B cell (primary cell): ENCODE measurements at regions not wholly inside any gene's neighbourhood (a gene's known extent, or its start where the extent isn't known, plus 50 kb on each side); places are given as distances from the start of the nearest gene placed in this dataset.

Experiments
- ATAC-seq: fragments of 200-7000 bp; cut with Tn5 transposase; one replicate; pipeline ENCODE4 v1.10.0; 2021; ENCODE audit warnings: low read depth, mild to moderate bottlenecking, moderate number of reproducible peaks, moderate library complexity
- CTCF ChIA-PET: fragments of 350-600 bp; sonication (Branson Sonifier 250); formaldehyde crosslinking; loops from one replicate; lab custom pipeline; 2021; ENCODE audit warnings: antibody characterized with exemption, inconsistent platforms; lab: Charles Lee
- POLR2A ChIA-PET: fragments of 350-600 bp; sonication (Branson Sonifier 250); formaldehyde crosslinking; loops from one replicate; lab custom pipeline; 2021; ENCODE audit warnings: antibody characterized with exemption; lab: Charles Lee
- DNase-seq: peaks from one replicate; pipeline ENCODE4 v3.0.0; 2013
- H2AFZ ChIP-seq: 2 replicates; pipeline ENCODE4 v1.6.1; 2012; ENCODE audit warnings: mild to moderate bottlenecking, low read depth, low read length; ENCODE audit not compliant: insufficient read depth, poor library complexity, severe bottlenecking
- H3K27ac ChIP-seq, 2 donors: 1 replicate in 1 of 2; 2 replicates in 1 of 2; pipeline ENCODE4 v1.5.1; 2012 to 2013; ENCODE audit warnings: low read length in 2 of 2, mild to moderate bottlenecking in 2 of 2, moderate library complexity in 1 of 2
- H3K27me3 ChIP-seq, 4 experiments: fragments of 200-600 bp in 1 of 4; sonication (generic) in 1 of 4; replicated peaks in 1 of 4; 1 replicate in 2 of 4; 2 replicates in 2 of 4; pipeline versions ENCODE4 v1.6.1 to v1.7.0; 2013 to 2016; ENCODE audit warnings: low read length in 3 of 4, mild to moderate bottlenecking in 2 of 4, mixed read lengths in 1 of 4, moderate library complexity in 1 of 4; ENCODE audit not compliant: insufficient read depth in 4 of 4, control insufficient read depth in 3 of 4; ENCODE audit errors: control extremely low read depth in 1 of 4
- H3K36me3 ChIP-seq, 2 experiments: replicated peaks in 1 of 2; 1 replicate in 1 of 2; 2 replicates in 1 of 2; pipeline versions ENCODE4 v1.6.1 to v1.7.1; 2013; ENCODE audit warnings: low read length in 1 of 2; ENCODE audit not compliant: insufficient read depth in 2 of 2, control insufficient read depth in 1 of 2; ENCODE audit errors: control extremely low read depth in 1 of 2, extremely low read depth in 1 of 2
- H3K4me1 ChIP-seq, 2 donors: fragments of 200-600 bp in 1 of 2; sonication (generic) in 1 of 2; 1 replicate in 1 of 2; 2 replicates in 1 of 2; pipeline versions ENCODE4 v1.5.1 to v1.6.1; 2013 to 2017; ENCODE audit warnings: low read length in 2 of 2; ENCODE audit not compliant: control insufficient read depth in 2 of 2, insufficient read depth in 2 of 2
- H3K4me2 ChIP-seq: replicated peaks from 2 replicates; pipeline ENCODE3; 2012; ENCODE audit warnings: mild to moderate bottlenecking, low read depth, low read length; ENCODE audit not compliant: poor library complexity, severe bottlenecking
- H3K4me3 ChIP-seq, 5 experiments: fragments of 200-600 bp in 1 of 5; sonication (generic) in 1 of 5; 1 replicate in 3 of 5; 2 replicates in 2 of 5; pipeline versions ENCODE4 v1.5.1 to v1.7.0; 2011 to 2016; ENCODE audit warnings: low read length in 4 of 5, mild to moderate bottlenecking in 4 of 5, low read depth in 2 of 5, control low read depth in 1 of 5, moderate library complexity in 1 of 5; ENCODE audit not compliant: insufficient read depth in 1 of 5; ENCODE audit errors: control extremely low read depth in 1 of 5, extremely low read depth in 1 of 5
- H3K79me2 ChIP-seq: fragments of 200-600 bp; sonication (generic); one replicate; pipeline ENCODE4 v1.6.0; 2016; ENCODE audit warnings: low read length; ENCODE audit not compliant: control insufficient read depth, insufficient read depth
- H3K9ac ChIP-seq: fragments of 200-600 bp; sonication (generic); 2 replicates; pipeline ENCODE4 v1.6.1; 2017; ENCODE audit warnings: mild to moderate bottlenecking, low read length, moderate library complexity
- H3K9me3 ChIP-seq, 3 donors: one replicate each; pipeline versions ENCODE4 v1.6.1 to v1.7.1; 2013; ENCODE audit warnings: low read length in 2 of 3; ENCODE audit not compliant: control insufficient read depth in 2 of 3, insufficient read depth in 1 of 3; ENCODE audit errors: control extremely low read depth in 1 of 3
- H4K20me1 ChIP-seq: 2 replicates; pipeline ENCODE4 v1.6.0; 2012; ENCODE audit warnings: mild to moderate bottlenecking, low read length; ENCODE audit not compliant: insufficient read depth, control insufficient read depth, poor library complexity, severe bottlenecking
- H3K27ac Mint-ChIP-seq: one replicate; pipeline ENCODE4 v1.8.0; 2021; ENCODE audit warnings: mixed read lengths
- H3K27me3 Mint-ChIP-seq: one replicate; pipeline ENCODE4 v1.8.0; 2021; ENCODE audit warnings: mixed read lengths
- H3K4me1 Mint-ChIP-seq: one replicate; pipeline ENCODE4 v1.8.0; 2021; ENCODE audit warnings: mixed read lengths
- H3K4me3 Mint-ChIP-seq: one replicate; pipeline ENCODE4 v1.8.0; 2021; ENCODE audit warnings: mixed read lengths
- H3K9me3 Mint-ChIP-seq: one replicate; pipeline ENCODE4 v1.8.0; 2022; ENCODE audit warnings: mixed read lengths; ENCODE audit not compliant: insufficient read depth
- EZH2 ChIP-seq: IDR thresholded peaks from 2 replicates; pipeline ENCODE4 v1.6.1; 2012; ENCODE audit warnings: borderline replicate concordance, low read depth, mild to moderate bottlenecking, moderate library complexity, low read length; ENCODE audit not compliant: insufficient read depth, poor library complexity, severe bottlenecking
- WGBS: methylation state at CpG from one replicate; pipeline ENCODE4 v1.1.5; 2013; ENCODE audit warnings: missing lambda C conversion rate; ENCODE audit not compliant: insufficient coverage; 5-methylcytosine and 5-hydroxymethylcytosine counted together
- intact Hi-C: fragments of 100-400 bp; cut with micrococcal nuclease; formaldehyde crosslinking; loops from one replicate; pipeline ENCODE4 v1.10.0; 2022
- TF ChIP-seq, protein P1 (sequence below): fragments of 200-600 bp; IDR thresholded peaks from one replicate; pipeline ENCODE4 v1.8.0; 2022; ENCODE audit warnings: antibody characterized with exemption, mild to moderate bottlenecking

GRCh38 chr13:107239213-107239612, 671.3 kb upstream of the ARGLU1 start:
- POLR2A ChIA-PET, result no interaction called here
- 74% methylated on average over 6 of the region's 8 CpGs for WGBS

GRCh38 chr13:107238262-107238981, 670.5 kb upstream of the ARGLU1 start:
- ChIA-PET POLR2A (no interaction called here), CTCF (no interaction called here)
- Histone ChIP-seq H3K9ac (no peak overlapping the region), H3K4me3 (no peak overlapping the region), H3K36me3 (no peaks in the 10 kb centered on the region), H2AFZ (no peak overlapping the region), H3K79me2 (no peaks in the 10 kb centered on the region), H3K9me3 (peaks cover 0 to 5% (median 0%) of the 10 kb centered on the region in 3 donors), H3K27me3 (no peaks in the 10 kb centered on the region), H4K20me1 (no peaks in the 10 kb centered on the region), H3K4me1 (no peaks in the 10 kb centered on the region), H3K27ac (no peak overlapping the region), H3K4me2 (no peak overlapping the region)
- DNase-seq (no peak), ATAC-seq (no peak)
- Mint-ChIP-seq H3K4me3 (no peak overlapping the region), H3K4me1 (no peaks in the 10 kb centered on the region), H3K27ac (no peak overlapping the region), H3K9me3 (peaks cover 4% of the 10 kb centered on the region), H3K27me3 (no peaks in the 10 kb centered on the region)
- WGBS, result 86% methylated on average over 5 of the region's 6 CpGs
- TF ChIP-seq, protein P1, sequence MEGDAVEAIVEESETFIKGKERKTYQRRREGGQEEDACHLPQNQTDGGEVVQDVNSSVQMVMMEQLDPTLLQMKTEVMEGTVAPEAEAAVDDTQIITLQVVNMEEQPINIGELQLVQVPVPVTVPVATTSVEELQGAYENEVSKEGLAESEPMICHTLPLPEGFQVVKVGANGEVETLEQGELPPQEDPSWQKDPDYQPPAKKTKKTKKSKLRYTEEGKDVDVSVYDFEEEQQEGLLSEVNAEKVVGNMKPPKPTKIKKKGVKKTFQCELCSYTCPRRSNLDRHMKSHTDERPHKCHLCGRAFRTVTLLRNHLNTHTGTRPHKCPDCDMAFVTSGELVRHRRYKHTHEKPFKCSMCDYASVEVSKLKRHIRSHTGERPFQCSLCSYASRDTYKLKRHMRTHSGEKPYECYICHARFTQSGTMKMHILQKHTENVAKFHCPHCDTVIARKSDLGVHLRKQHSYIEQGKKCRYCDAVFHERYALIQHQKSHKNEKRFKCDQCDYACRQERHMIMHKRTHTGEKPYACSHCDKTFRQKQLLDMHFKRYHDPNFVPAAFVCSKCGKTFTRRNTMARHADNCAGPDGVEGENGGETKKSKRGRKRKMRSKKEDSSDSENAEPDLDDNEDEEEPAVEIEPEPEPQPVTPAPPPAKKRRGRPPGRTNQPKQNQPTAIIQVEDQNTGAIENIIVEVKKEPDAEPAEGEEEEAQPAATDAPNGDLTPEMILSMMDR, result no peak
- no peak for TF ChIP-seq EZH2
- intact Hi-C loops, result no loop called here

More at GRCh38 chr13:107239213-107239612, 671.3 kb upstream of the ARGLU1 start:
- H3K27me3 Mint-ChIP-seq, result no peaks in the 10 kb centered on the region
- no peak overlapping the region for H3K4me2 ChIP-seq
- intact Hi-C loops, result no loop called here
- peaks cover 0 to 5% (median 0%) of the 10 kb centered on the region in 3 donors for H3K9me3 ChIP-seq
- H3K36me3 ChIP-seq, result no peaks in the 10 kb centered on the region
- H3K4me3 ChIP-seq, result no peak overlapping the region
- H2AFZ ChIP-seq, result no peak overlapping the region
- no peak overlapping the region for H3K27ac Mint-ChIP-seq
- no peak for TF ChIP-seq EZH2
- no peak overlapping the region for H3K9ac ChIP-seq
- no peak overlapping the region for H3K4me3 Mint-ChIP-seq
- DNase-seq (no peak), ATAC-seq (no peak)
- CTCF ChIA-PET, result no interaction called here
- no peaks in the 10 kb centered on the region for H4K20me1 ChIP-seq
- no peaks in the 10 kb centered on the region for H3K4me1 ChIP-seq
- H3K27me3 ChIP-seq, result no peaks in the 10 kb centered on the region
- H3K4me1 Mint-ChIP-seq, result no peaks in the 10 kb centered on the region
- H3K9me3 Mint-ChIP-seq, result peaks cover 4% of the 10 kb centered on the region
- H3K27ac ChIP-seq, result no peak overlapping the region
- H3K79me2 ChIP-seq, result no peaks in the 10 kb centered on the region
